Sigmoid colon (tissue), 6 donors: ENCODE measurements at regions not wholly inside any gene's neighbourhood (a gene's known extent, or its start where the extent isn't known, plus 50 kb on each side); places are given as distances from the start of the nearest gene placed in this dataset.

Experiments used
- DNase-seq: peaks from one replicate; pipeline ENCODE4 v3.0.0-alpha.2; 2019
- H3K27ac ChIP-seq, 4 donors: fragments of 200-600 bp; sonication (generic); one replicate each; pipeline ENCODE4 v1.5.1; 2016 to 2019; ENCODE audit warnings: mild to moderate bottlenecking in 1 of 4
- H3K27me3 ChIP-seq, 3 donors: fragments of 200-600 bp; sonication (generic); one replicate each; pipeline ENCODE4 v1.5.1; 2019; ENCODE audit warnings: mild to moderate bottlenecking in 1 of 3
- H3K36me3 ChIP-seq, 4 donors: fragments of 200-600 bp; sonication (generic); one replicate each; pipeline ENCODE4 v1.5.1; 2016 to 2019
- H3K4me1 ChIP-seq, 4 donors: fragments of 200-600 bp; sonication (generic); one replicate each; pipeline ENCODE4 v1.5.1; 2017 to 2019
- H3K4me3 ChIP-seq, 4 donors: fragments of 200-600 bp; sonication (generic); one replicate each; pipeline ENCODE4 v1.5.1; 2017 to 2019; ENCODE audit warnings: mild to moderate bottlenecking in 2 of 4, moderate library complexity in 1 of 4
- H3K9me3 ChIP-seq, 4 donors: fragments of 200-600 bp in 3 of 4; sonication (generic) in 3 of 4; one replicate each; pipeline versions ENCODE4 v1.5.1 to v1.6.1; 2013 to 2019
- CTCF ChIP-seq, 4 experiments: fragments of 450-650 bp in 3 of 4; fragments of 200-600 bp in 1 of 4; IDR thresholded peaks; one replicate each; pipeline ENCODE4 v1.5.1; 2016 to 2019; ENCODE audit warnings: antibody characterized with exemption in 4 of 4, mild to moderate bottlenecking in 3 of 4, moderate library complexity in 2 of 4
- EP300 ChIP-seq, 4 donors: sonication (generic); formaldehyde crosslinking; IDR thresholded peaks; one replicate each; pipeline ENCODE4 v1.6.1; 2017; ENCODE audit warnings: antibody characterized with exemption in 4 of 4
- POLR2A ChIP-seq, 2 donors: fragments of 450-650 bp; IDR thresholded peaks; one replicate each; pipeline ENCODE4 v1.6.1; 2016; ENCODE audit warnings: antibody characterized with exemption in 2 of 2, mild to moderate bottlenecking in 2 of 2, moderate library complexity in 2 of 2
- POLR2AphosphoS5 ChIP-seq, 4 donors: sonication (generic); formaldehyde crosslinking; IDR thresholded peaks; one replicate each; pipeline ENCODE4 v1.6.1; 2017; ENCODE audit warnings: antibody characterized with exemption in 4 of 4
- WGBS, 2 donors: extraction: QIAGEN DNeasy Blood & Tissue Kit; methylation state at CpG; one replicate each; pipeline ENCODE4 v1.1.7; 2013; 5-methylcytosine and 5-hydroxymethylcytosine counted together
- intact Hi-C: fragments of 100-400 bp; cut with DNase I; formaldehyde crosslinking; loops from one replicate; pipeline ENCODE4 v1.15.1; 2023
- donor health status: healthy with polysubstance abuse.
- donor health status: healthy.

- Histone ChIP-seq H3K9me3 (no peaks in the 10 kb centered on the region), H3K27ac (no peak overlapping the region), H3K36me3 (no peaks in the 10 kb centered on the region), H3K4me3 (no peak overlapping the region), H3K27me3 (no peaks in the 10 kb centered on the region), H3K4me1 (no peaks in the 10 kb centered on the region)
- no peak for TF ChIP-seq POLR2AphosphoS5 (IDR thresholded peaks at IDR 0.05)
- no peak for TF ChIP-seq POLR2A (IDR thresholded peaks at IDR 0.05)
- no peak for TF ChIP-seq CTCF (IDR thresholded peaks at IDR 0.05)
- no peak for TF ChIP-seq EP300 (IDR thresholded peaks at IDR 0.05)
- intact Hi-C loops, result no loop called here
- 74 to 85% methylated on average over 1 of the region's 1 CpG for WGBS, 2 donors
- DNase-seq, result no peak
Measured at GRCh38 chr2:207385076-207385475, 144.7 kb upstream of the CREB1 start.

- DNase-seq, result no peak
- WGBS, 2 donors, result 89 to 92% methylated on average over 1 of the region's 1 CpG
- no peak for TF ChIP-seq CTCF (IDR thresholded peaks at IDR 0.05)
- no peak for TF ChIP-seq POLR2AphosphoS5 (IDR thresholded peaks at IDR 0.05)
- TF ChIP-seq EP300 (IDR thresholded peaks at IDR 0.05), result no peak
- no peak for TF ChIP-seq POLR2A (IDR thresholded peaks at IDR 0.05)
- H3K27me3 ChIP-seq, result no peaks in the 10 kb centered on the region
- H3K27ac ChIP-seq, result no peak overlapping the region
- no peaks in the 10 kb centered on the region for H3K36me3 ChIP-seq
- H3K9me3 ChIP-seq, result no peaks in the 10 kb centered on the region
- H3K4me3 ChIP-seq, result no peak overlapping the region
- H3K4me1 ChIP-seq, result no peaks in the 10 kb centered on the region
- intact Hi-C loops, result no loop called here
Measured at GRCh38 chr2:207385903-207386302, 143.9 kb upstream of the CREB1 start.

GRCh38 chr2:207387001-207387571 is 142.7 kb upstream of the CREB1 start:
- TF ChIP-seq CTCF (IDR thresholded peaks at IDR 0.05) (no peak), EP300 (IDR thresholded peaks at IDR 0.05) (no peak), POLR2AphosphoS5 (IDR thresholded peaks at IDR 0.05) (no peak), POLR2A (IDR thresholded peaks at IDR 0.05) (no peak)
- H3K9me3 ChIP-seq, result no peaks in the 10 kb centered on the region
- no peaks in the 10 kb centered on the region for H3K36me3 ChIP-seq
- H3K27me3 ChIP-seq, result no peaks in the 10 kb centered on the region
- no peaks in the 10 kb centered on the region for H3K4me1 ChIP-seq
- intact Hi-C loops, result no loop called here
- H3K4me3 ChIP-seq, result no peak overlapping the region
- no peak overlapping the region for H3K27ac ChIP-seq
- WGBS, 2 donors, result 90 to 93% methylated on average over 3 of the region's 3 CpGs
- DNase-seq, result no peak

- no peaks in the 10 kb centered on the region for H3K4me1 ChIP-seq
- no peak for DNase-seq
- WGBS, 2 donors, result 57 to 87% methylated on average over 4 of the region's 4 CpGs
- no peak for TF ChIP-seq POLR2A (IDR thresholded peaks at IDR 0.05)
- TF ChIP-seq EP300 (IDR thresholded peaks at IDR 0.05), result no peak
- no peak for TF ChIP-seq POLR2AphosphoS5 (IDR thresholded peaks at IDR 0.05)
- no peak for TF ChIP-seq CTCF (IDR thresholded peaks at IDR 0.05)
- no peaks in the 10 kb centered on the region for H3K9me3 ChIP-seq
- intact Hi-C loops, result no loop called here
- H3K4me3 ChIP-seq, result no peak overlapping the region
- H3K36me3 ChIP-seq, result no peaks in the 10 kb centered on the region
- no peak overlapping the region for H3K27ac ChIP-seq
- no peaks in the 10 kb centered on the region for H3K27me3 ChIP-seq
Measured at GRCh38 chr2:207390302-207391095, 139.3 kb upstream of the CREB1 start.
